D721Med (cell line): ENCODE measurements at regions not wholly inside any gene's neighbourhood (a gene's known extent, or its start where the extent isn't known, plus 50 kb on each side); places are given as distances from the start of the nearest gene placed in this dataset.

Source experiments
- DNase-seq: peaks from one replicate; pipeline ENCODE4 v3.0.0; 2011; ENCODE audit warnings: low spot score; ENCODE audit not compliant: insufficient read length
- FAIRE-seq: peaks from 2 replicates; lab custom pipeline; 2011; peaks lifted over from hg19 to GRCh38; lab: Jason Lieb, UNC
- CTCF ChIP-seq: IDR thresholded peaks from 2 replicates; pipeline ENCODE4 v1.5.1; 2012; ENCODE audit warnings: mild to moderate bottlenecking, control low read depth; ENCODE audit not compliant: insufficient read depth; ENCODE audit errors: missing control alignments

- DNase-seq (no peak), FAIRE-seq (no peak)
- TF ChIP-seq CTCF: no peak
These were observed 114.0 kb upstream of the TMEM132D start for GRCh38 chr12:130017591-130018449.

- TF ChIP-seq CTCF: no peak
- DNase-seq: no peak
- no peak for FAIRE-seq
These were observed 114.8 kb upstream of the TMEM132D start for GRCh38 chr12:130018614-130019013.

GRCh38 chr12:130026608-130027176 lies 122.9 kb upstream of the TMEM132D start:
- DNase-seq (no peak), FAIRE-seq (no peak)
- peak; percentile 63 for TF ChIP-seq CTCF

GRCh38 chr12:130027798-130028197 lies 124.0 kb upstream of the TMEM132D start:
- no peak for FAIRE-seq
- DNase-seq: no peak
- TF ChIP-seq CTCF: no peak

- no peak for FAIRE-seq
- no peak for TF ChIP-seq CTCF
- DNase-seq: no peak
These were observed 125.3 kb upstream of the TMEM132D start for GRCh38 chr12:130029151-130029550.

- DNase-seq (no peak), FAIRE-seq (no peak)
- no peak for TF ChIP-seq CTCF
These were observed 127.2 kb upstream of the TMEM132D start for GRCh38 chr12:130031041-130031440.
